Dermis microvascular lymphatic vessel endothelial cell (primary cell): ENCODE measurements at regions not wholly inside any gene's neighbourhood (a gene's known extent, or its start where the extent isn't known, plus 50 kb on each side); places are given as distances from the start of the nearest gene placed in this dataset.

ENCODE experiments used
- DNase-seq, 2 donors: peaks; one replicate each; pipeline versions ENCODE4 v3.0.0 to v3.0.0-alpha.2; 2010; ENCODE audit warnings: low read depth in 2 of 2

DNA sequence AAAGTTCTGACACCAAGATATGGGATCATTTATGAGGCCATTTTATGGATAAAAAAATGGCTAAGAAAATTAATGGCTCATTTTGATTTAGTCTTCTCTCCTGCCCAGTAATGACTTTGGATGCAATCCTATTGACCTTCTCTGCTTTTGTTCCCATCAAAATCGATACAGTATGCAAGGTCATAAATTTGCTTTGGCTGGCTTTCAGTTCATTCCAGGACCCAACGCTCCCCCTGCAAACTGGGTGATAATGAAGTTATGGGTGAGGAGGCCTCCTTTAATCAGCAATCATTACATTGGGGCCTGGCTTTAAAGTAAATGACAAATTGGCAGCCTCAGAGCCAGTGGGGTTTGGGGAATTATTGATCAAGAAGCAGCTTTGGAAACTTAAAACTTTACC, 351.8 kb upstream of the GYPC start:
- no peak for DNase-seq

DNA sequence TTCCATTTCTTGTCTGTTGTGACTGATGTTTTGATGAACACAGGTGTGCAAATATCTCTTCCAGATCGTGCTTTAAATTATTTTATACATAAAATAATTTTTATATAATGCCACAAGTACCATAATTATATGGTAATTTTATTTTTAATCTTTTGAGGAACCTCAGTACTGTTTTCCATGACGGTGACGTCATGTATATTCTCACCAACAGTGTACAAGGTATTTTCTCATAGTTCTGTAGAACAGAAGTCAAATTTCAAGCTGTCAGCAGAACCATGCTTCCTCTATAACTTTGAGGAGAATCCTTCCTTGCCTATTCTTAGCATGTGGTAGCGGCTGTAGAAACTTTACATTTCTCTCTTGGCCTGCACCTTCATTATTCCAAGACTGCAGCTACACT, 349.4 kb upstream of the GYPC start:
- DNase-seq = no peak

DNA sequence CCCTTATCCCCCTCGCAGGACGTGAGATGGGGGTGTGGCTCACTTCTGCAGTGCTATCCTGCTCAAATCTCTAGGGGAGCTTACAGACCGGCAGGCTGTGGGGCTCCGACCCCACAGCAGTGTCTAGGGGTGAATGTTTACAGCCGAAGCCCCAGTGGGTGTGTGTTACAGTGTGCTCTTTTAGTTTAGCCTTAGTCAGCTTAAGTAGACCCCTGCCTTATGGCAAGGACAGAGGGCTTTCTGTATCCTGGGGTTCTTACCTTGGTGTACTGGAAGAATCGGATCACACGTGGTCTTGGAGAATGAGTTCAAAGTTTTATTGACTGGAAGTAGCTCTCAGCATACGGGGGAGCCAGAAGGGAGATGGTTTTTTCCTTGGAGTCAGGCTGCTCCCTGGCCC, 348.2 kb upstream of the GYPC start:
- DNase-seq = no peak

DNA sequence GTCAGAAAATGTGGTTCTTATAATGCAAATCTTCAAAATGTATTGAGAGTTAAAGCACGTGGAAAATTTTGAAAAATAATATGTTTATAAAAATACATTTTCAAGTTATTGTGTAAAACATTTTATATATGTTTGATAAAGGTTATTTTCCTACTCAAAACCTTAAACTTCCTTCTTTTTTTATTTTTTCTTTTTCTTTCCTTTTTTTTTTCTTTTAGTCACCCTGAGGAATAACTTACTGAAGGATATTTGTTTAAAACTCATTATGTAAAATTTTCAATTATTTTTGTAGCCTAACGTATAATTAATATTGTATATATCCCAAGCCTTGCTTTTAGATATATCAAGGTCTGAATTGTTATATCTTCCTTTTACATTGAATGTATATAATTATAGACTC, 346.8 kb upstream of the GYPC start:
- no peak for DNase-seq

DNA sequence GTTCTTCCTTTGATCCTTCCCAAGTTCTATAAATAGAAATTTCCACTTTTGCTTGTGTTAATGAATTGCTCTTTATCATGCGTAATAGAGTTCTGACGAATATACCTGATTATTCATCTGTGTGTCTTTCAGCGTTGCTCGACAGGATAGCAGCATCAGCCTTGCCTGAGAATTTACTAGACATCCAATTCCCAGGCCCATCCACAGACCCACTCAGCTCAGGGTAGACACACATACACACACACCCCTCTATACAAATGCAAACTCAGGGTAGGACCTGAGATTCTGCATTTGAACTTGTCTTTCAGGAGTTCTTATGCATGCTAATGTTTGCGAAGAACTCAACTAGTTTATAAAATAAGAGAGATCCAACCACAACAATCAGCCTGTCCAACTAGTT, 343.4 kb upstream of the GYPC start:
- no peak for DNase-seq

DNA sequence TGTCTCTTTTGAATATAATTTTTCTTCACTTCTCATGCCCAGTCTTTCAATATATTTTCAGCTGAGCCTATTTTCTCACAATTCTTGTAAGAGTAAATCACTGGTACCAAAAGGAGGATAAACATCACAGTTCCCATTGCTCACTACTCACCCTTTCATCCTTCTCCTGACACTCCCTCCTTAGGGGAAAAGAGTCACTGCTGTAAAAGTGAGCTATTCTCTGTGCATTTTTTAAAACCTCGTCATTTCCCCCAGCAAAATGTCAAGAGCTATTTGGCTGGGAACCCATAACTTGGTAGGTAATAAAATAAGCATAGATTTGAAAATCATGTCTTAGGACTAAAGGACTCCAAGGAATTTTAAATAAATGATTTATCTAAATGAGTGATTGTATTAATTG, 340.1 kb upstream of the GYPC start:
- no peak for DNase-seq

DNA sequence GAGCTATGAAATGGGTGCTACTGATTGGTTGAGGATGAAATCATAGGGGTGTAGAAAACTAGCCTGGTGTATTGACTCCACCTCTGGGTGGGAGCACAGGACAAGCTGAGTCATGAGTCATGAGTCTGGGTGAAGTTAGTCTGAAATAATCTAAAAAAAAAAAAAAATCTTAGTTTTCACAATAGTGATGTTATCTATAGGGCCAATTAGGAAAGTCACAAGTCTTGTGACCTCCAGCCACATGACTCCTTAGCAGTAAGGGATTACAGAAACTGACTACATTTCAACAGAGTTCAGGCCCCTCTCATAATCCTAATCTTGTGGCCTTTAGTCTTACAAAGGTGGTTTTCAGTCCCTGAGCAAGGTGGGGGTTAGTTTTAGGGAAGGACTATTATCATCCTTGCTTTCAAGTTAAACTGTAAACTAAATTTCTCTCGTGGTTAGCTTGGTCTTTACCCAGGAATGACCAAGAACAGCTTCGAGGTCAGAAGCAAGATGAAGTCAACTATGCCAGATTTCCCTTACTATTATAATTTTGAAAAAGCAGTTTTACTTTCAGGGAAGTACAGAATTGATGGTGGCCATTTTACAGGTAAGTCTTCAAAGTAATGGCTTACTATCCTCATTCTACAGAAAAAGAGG, 338.0 kb upstream of the GYPC start:
- DNase-seq = no peak

DNA sequence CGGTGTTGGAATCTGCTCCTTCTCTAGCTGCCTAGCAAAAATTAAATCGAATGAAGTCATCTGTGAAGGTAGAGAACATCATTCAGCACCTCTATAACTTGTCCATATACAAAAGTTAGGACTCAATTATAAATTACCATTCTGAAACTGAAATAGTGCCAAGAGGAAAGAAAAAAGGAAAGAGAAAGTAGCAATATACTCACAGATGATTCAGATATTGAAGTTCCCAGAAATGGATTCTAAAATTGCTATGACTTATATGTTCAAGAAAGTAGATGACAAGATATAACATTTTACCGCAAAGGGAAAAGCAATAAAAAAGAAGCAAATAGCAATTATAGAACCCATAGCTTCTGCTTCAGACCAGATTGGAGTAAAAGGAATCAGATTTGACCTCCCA, 333.6 kb upstream of the GYPC start:
- no peak for DNase-seq

DNA sequence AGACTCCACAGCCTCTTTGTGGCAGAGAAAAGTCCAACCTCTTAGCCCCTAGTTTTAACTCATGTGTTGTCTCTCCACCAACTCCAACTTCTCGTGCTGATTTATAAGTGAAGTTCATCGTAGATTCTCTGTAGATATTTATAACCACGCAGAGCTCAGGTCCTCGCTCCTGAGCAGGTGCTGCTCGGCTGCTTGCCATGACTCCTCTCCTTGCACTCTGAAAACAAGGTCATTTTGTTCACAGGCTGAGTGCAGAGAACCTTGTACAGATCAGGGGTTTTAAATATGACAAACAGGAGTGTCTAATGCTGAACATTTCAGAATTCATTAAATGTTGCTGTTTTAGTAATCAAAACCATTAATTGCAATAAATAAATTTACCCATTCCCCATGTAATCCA, 330.8 kb upstream of the GYPC start:
- DNase-seq = no peak

DNA sequence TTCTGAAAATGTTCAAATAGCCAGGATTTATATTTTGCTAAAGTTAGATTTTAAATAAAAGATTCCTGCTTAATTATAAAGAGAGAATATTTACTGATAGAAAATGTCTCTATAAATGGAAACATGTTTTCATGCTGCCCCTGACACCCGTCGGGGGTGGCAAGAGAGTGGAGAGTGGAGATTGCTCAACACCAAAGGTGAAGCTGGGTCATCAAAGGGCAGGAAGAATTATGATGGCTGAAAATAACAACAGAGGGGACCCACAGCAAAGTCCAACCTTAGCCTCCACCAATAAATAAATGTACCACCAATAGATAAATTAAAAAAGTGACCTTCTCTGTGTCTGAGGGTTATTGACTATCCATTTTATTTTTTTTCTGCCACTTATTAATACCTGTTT, 326.8 kb upstream of the GYPC start:
- DNase-seq = no peak

DNA sequence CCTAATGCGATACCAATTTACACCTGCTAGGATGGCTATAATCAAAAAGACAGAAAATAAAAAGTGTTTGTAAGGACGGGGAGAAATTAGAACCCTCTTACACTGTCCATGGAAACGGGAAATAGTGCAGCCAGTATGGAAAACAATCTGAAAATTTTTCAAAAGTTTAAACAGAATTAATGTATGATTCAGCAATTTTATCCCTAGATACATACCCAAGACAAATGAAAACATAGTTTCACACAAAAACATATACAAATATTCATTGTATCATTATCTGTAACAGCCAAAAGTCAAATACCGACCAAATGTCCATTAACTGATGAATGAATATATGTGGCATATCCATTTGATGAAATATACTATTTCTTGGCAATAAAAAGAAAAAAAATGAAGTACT, 313.5 kb upstream of the GYPC start:
- no peak for DNase-seq

DNA sequence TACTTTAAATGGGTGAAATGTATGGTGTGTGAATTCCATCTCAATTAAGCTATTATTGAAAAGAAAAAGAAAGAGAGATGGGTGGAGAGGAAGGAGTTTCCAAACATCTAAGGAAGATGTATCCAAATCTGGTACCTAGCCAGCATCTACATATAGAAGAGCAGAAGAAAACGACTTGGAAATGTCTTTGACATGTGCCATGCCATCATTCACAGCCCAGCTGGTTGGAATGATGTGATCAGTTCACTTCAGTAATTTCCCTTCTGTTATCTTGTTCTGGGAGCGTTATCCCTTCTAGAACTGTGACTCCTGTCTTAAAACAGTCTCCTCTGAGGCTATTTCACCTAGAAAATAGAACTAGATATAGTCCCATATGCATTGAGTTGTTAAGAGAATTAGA, 312.8 kb upstream of the GYPC start:
- no peak for DNase-seq

DNA sequence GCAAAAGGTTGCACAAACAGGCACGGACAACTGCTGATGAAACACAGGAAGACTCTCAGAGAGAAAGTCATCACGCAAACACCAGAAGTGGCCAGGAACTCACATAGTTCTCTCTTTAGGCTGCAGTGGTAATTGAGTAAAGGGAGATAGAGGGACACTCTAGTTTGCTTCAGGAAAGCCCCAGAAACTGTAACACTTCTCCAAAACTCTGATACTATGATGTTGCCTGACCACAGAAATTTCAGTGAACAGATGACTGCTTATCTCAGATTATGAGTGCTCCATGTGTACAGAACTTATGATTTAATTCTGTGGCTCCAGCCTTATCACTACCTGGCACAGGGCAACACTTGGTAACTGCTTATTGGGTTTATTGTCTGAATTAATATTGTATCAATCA, 311.5 kb upstream of the GYPC start:
- no peak for DNase-seq

DNA sequence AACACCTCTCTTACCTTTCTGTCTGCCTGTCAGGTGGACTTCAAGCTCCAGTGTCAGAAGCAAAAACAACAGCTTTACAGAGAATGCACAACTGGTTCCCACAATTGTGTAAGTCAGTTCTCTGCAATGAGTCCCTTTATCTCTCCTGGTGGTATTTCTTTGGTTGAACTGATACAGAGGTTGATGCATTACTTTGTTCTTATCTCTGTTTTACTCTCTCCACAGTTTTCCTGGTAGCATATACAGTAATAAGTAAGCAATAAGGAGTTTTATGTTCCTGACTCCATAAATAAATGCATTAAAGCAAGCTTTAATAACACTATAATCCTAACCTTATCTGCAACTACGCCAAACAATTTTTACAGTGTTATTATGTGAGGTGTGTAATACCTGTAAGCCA, 310.3 kb upstream of the GYPC start:
- DNase-seq = no peak

DNA sequence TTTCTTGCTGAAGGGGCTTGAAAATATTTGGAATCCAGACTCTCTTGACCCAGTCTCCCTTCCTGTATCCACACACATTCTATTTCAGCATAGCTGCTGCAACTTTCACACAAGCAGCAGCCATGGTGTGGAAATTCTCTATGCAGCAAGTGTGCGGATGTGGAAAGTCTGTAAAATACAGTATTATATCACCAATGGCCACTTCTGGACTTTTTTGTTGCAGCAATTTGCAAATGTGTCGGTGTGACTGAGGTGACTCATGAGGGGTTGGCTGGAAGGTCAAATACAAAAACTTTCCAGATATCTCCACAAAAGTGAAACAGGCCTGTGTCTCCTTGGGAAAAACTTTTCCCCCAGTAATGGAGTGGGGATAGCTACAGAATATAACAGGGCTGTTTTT, 299.3 kb upstream of the GYPC start:
- no peak for DNase-seq

DNA sequence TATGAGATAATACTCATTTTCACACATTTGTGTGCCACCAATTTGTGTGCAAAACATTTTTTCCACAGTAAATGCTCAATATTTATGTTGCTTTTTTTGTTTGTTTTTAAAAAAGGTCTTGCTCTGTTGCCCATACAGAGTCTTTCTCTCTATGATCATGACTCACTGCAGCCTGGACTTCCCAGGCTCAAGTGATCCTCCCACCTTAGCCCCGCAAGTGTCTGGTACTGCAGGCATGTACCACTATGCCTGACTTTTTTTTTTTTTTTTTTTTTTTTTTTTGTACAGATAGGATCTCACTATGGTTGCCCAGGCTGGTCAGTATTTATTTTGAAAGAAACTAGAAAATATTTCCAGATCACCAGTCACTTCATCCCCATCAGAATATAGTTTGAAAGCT, 297.8 kb upstream of the GYPC start:
- DNase-seq = no peak

DNA sequence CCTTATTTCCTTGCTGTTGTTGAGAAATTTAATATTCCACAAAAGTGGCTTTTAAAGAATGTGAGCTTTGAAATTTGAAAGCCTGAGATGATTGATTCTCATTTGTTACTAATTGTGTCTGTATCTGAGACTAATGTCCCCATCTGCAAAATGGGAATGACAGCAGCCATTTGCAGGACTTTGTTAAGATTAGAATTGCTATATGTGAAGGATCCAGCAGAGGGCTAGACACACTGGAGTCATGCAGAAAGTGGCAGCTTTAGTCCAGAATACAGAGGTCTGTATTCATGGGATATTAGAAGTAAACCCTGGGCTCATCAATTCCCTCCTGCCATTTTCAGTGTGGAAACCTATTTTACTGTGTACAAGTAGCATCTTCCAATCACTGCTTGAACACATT, 296.5 kb upstream of the GYPC start:
- peak; percentile 27 to 35 for DNase-seq

DNA sequence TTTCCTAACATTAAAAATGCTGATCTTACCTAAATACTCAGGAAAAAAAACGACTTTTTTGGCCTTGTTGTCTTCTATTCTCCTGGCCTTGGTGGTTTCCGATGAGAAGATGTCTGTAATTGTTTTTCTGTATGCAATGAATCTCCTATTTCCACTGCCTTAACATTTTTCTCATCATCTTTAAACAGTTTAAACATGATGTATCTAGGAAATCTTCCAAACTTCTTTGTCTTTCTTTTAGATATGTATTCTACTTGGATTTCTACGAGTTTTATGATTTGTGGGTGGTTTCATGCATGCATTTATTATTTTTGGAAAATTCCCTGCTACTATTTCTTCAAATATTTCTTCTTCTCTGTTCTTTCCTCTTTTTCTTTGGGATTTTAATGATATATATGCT, 288.6 kb upstream of the GYPC start:
- no peak for DNase-seq

DNA sequence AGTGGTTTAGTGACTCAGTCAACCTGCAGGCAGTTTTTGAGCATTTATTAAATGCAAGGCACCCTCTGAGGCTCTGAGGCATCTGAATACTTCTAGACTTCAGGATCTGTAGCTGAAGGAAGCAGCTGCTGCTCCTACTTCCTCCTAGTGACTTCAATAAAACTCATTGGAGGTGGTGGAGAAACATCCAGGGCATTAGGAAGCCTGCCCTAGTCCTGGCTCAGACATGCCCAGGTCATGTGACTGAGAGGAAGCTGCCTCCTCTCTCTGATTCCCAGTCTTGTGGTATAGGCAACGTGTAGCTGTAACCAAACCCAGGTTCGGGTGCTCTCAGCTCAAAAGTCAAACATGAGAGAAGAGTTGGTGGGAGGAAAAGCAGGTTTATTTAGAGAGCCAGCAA, 287.2 kb upstream of the GYPC start:
- no peak for DNase-seq

DNA sequence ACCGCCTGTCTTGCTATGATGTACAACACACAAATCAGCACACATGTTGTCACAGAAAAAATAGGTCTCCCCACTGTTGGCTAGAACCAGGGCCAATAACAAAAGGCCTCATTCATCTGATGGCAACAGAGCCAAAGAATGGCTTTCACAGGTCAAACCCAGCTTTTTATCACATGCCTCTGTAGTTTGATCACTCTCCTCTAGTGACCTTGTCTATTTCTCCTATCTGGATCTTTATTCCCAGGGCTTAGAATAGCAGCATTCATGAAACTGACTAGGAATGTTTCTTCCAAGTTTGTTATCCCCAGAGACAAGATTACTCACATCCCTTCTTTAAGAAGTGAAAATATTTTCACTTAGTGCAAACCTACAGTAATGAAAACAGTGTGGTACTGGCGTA, 285.8 kb upstream of the GYPC start:
- DNase-seq = no peak

DNA sequence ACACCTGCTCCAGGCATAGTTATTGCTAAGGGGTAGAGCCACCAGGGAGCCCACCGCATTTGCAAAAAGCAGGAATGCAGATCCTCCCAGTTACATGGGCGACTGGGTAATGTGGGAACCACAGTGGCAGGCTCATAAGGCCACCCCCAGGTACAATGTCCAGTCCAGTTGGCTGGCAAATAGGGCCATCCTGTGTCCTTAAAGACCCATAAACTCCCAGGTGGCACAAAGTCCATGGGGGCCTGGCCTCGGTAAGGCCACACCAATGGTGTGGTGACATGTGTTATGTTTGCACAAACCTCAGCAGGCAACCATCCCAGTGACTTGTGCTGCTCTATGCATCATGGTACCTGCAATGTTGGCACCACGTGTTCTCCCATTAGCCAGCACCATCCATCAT, 283.6 kb upstream of the GYPC start:
- DNase-seq = no peak

DNA sequence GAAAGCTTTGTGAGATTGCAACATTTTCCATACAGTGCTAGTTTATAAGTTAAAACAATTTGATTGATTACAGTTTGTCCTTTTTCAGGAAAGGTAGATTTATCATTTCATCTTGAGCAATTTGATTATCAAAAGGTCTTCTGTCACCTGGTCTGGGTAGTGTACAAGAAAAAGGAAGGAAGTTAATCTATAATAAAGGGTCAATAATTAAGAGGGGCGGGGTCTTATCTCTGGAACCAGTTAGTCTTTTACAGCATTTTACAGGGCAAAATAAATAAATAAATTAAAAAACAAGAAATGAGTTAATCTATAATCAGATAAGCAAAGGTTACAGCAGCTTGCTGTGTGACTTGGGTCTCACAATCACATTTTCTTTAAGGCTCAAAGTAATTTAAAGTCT, 277.8 kb upstream of the GYPC start:
- DNase-seq = no peak

DNA sequence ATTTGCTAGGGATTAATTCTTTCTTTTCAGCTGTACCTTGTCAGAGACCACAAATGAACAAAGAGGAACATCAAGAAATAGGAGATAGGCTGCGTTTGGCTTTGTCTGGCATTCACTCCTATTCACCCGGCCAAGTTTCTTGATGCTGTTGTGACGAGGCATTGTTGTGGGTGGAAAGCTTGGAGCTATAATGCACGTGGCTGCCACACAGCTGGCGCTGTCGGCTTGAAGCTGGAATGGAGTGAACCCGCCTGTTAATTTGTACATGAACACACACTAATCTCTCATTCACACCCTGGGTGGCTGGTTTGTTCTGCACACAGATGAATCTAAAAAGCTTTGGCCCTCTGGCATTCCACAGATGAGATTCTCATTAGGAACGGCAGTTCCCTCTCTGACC, 274.9 kb upstream of the GYPC start:
- no peak for DNase-seq

DNA sequence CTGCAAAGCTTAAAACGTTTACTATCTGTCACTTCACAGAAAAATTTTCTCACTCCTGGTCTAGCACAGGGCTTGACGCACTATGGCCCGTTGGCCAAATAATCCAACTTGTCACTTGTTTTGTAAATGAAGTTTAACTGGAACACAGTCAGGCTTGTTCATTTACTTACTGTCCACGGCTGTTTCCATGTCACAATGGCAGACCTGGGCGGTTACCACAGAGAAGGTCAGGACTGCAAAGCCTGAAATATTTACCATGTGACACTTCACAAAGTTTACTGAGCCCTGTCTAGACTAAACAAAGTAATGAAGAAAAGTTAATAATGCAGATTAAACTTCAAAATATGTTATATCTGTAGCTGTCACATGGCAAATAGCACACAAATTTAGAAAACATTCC, 273.0 kb upstream of the GYPC start:
- DNase-seq = no peak

DNA sequence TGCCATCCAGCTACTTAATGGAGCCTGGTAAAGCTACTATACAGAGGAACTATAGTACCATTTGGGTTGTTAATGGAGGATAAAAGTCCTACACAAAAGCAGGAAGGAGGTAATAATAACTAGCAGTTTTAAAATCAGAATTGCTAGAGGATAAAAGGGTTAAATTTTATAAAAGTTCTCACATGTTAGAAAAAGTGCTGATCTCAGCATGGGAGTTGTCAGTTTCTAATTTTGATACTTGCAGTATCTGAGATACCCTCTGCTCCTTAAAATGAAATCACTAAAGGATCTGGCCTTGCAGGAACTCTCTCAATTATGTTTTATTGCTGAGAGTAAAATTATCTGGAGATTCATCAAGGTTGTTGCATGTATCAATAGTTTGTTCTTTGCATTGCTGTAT, 272.2 kb upstream of the GYPC start:
- no peak for DNase-seq
